ENCODE measurements at regions not wholly inside any gene's neighbourhood (a gene's known extent, or its start where the extent isn't known, plus 50 kb on each side); places are given as distances from the start of the nearest gene placed in this dataset.

DNA sequence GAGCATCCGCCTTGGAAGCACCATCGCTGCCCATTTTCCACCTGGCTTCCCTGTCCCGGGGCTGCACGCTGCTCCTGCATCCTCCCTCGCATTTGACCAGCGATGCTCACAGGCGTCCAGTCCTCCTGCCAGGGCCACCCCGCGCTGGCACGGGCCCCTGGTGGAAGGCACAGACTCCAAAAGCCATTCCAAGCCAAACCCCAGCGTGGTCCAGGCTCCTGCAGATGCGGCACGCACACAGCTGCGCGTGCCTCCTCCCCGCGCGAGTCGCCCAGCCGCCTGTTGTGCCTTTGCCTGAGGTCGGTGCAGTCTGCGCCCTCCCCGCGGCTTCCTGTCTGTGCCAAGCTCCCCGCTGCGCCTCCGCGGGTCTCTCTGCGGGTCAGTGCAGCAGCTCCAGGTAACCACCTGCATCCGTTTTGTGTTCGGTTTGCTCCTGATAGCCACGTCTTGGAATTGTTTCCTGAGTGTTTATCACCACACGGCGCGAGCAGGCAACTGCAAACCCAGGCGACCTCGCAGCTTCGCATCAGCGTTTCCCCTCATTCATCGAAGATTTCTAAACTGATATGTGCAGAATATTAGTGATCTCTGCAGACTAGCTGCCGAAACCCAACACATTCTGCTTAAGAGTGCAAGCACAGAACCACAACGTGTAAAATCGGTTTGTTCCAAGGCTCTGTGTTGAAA, 65.2 kb upstream of the SALL3 start:
- TF ChIP-seq, protein P1, sequence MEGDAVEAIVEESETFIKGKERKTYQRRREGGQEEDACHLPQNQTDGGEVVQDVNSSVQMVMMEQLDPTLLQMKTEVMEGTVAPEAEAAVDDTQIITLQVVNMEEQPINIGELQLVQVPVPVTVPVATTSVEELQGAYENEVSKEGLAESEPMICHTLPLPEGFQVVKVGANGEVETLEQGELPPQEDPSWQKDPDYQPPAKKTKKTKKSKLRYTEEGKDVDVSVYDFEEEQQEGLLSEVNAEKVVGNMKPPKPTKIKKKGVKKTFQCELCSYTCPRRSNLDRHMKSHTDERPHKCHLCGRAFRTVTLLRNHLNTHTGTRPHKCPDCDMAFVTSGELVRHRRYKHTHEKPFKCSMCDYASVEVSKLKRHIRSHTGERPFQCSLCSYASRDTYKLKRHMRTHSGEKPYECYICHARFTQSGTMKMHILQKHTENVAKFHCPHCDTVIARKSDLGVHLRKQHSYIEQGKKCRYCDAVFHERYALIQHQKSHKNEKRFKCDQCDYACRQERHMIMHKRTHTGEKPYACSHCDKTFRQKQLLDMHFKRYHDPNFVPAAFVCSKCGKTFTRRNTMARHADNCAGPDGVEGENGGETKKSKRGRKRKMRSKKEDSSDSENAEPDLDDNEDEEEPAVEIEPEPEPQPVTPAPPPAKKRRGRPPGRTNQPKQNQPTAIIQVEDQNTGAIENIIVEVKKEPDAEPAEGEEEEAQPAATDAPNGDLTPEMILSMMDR (IDR thresholded peaks at IDR 0.05; ENCODE audit: low read depth, low read length): no peak
- DNase-seq (ENCODE audit: extremely low read depth, low read depth): no peak

GRCh38 chr18:78915446-78916008, 64.1 kb upstream of the SALL3 start:
- TF ChIP-seq, protein P1 (IDR thresholded peaks at IDR 0.05; ENCODE audit: low read depth, low read length): no peak
- no peak for DNase-seq (ENCODE audit: extremely low read depth, low read depth)

DNA sequence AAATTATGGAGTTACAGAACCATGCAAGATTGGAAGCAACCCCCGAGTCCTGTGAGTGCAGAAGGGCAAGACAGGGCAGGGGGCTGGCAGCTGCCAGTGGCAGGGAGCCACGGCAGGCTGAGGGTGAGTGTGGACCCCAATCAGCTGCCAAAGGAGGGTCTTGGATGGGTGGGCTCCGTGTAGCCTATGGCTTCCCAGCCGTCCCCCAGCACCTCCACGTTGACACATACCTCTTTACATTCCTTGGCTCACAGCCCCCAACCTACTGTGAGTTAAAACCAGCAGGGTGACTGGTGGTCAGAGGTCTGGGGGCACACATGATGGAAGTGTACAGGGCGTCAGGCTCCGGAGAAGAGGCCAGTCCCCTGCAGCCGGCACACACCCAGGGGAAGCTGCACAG, 60.9 kb upstream of the SALL3 start:
- TF ChIP-seq, protein P1 (IDR thresholded peaks at IDR 0.05; ENCODE audit: low read depth, low read length): no peak
- DNase-seq (ENCODE audit: extremely low read depth, low read depth): no peak

DNA sequence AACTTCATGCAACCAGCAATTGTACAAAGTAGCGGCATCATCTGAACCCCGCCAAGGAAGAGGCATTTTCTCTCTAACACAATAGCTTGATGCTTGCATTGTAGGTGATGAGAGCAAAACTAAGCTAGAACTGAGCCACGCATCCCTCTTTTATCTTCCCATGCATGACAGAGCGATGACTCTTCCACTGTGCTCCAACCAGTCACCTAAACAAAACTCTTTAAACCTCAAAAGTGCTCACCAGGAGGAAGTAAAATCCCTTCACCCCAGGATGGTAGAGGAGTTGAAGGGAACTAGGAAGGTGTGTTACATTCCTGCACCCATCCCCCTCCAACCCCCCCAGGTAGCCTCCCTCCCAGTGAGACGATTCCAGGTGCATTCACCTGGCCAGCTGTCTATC, 59.7 kb upstream of the SALL3 start:
- DNase-seq (ENCODE audit: extremely low read depth, low read depth): no peak
- TF ChIP-seq, protein P1 (IDR thresholded peaks at IDR 0.05; ENCODE audit: low read depth, low read length): no peak

DNA sequence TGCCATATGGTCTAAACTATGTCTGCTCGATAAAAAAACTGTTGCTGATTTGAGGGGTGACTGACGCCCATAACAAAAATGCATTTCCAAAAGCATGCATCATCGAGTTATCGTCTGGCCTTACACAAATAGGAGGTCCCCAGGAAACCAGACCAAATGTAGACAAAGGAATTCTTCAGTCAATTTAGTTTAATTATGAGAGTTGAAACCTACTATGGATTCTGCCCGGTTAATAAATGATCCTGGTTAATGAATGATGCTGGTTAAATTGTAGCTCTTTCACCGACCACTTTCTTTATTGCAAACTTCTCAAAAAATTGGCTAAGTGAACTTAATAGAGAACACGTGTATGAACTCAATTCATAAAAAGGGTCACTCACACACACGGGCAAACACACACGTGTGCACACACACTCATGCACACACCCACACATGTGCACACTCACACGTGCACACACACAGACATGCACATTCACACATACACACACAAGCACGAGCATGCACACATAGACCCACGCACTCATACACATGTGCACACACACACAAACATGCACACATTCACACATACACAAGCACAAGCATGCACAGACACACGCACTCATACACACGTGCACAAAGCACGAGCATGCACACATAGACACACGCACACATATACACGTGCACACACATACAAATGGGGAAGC, 59.0 kb upstream of the SALL3 start:
- TF ChIP-seq, protein P1 (IDR thresholded peaks at IDR 0.05; ENCODE audit: low read depth, low read length): no peak
- no peak for DNase-seq (ENCODE audit: extremely low read depth, low read depth)

DNA sequence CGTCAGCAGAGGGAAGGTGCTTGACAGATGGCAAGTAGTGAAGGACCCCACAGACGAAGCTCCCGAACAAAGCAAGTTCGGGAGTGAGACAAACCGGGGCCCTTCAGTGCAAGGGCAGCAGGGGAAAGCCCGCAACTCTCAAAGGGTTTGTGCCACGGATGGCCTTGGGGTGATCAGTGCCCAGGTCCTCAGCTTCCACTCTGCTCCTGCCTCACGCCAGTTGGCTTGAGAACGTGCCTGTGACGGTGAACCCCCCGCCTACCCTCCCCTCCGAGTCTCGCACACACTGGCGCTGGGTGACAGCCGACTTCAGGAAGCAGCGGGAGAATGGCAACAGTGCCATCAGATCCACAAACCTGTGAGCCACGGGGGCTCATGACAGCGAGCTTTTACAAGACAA, 56.8 kb upstream of the SALL3 start:
- TF ChIP-seq, protein P1 (IDR thresholded peaks at IDR 0.05; ENCODE audit: low read depth, low read length): no peak
- DNase-seq (ENCODE audit: extremely low read depth, low read depth): no peak

GRCh38 chr18:78924301-78924700, 55.3 kb upstream of the SALL3 start:
- TF ChIP-seq, protein P1 (IDR thresholded peaks at IDR 0.05; ENCODE audit: low read depth, low read length): no peak

More at GRCh38 chr18:78924301-78924700, 55.3 kb upstream of the SALL3 start:
- DNase-seq (ENCODE audit: extremely low read depth, low read depth): no peak

All from AG09319 (cell line).